ENCODE measurements at regions not wholly inside any gene's neighbourhood (a gene's known extent, or its start where the extent isn't known, plus 50 kb on each side); places are given as distances from the start of the nearest gene placed in this dataset.
A peak's percentile ranks its signal among the peaks of the same experiment; 100 is the strongest.

- in situ Hi-C loops (cut with HindIII; ENCODE audit: low sequenced_read_pairs) = no loop called here
- no peak overlapping the region for H3K4me3 ChIP-seq (ENCODE audit: low read depth, low read length)
- TF ChIP-seq CTCF (IDR thresholded peaks at IDR 0.05; ENCODE audit: low read depth, low read length, missing control alignments) = no peak
- no peak for DNase-seq (ENCODE audit: low read depth)
Measured at GRCh38 chr4:179437962-179438361, 1995.7 kb upstream of the AGA start.

- TF ChIP-seq CTCF (IDR thresholded peaks at IDR 0.05; ENCODE audit: low read depth, low read length, missing control alignments) = no peak
- DNase-seq (ENCODE audit: low read depth) = no peak
- in situ Hi-C loops (cut with HindIII; ENCODE audit: low sequenced_read_pairs) = no loop called here
- no peak overlapping the region for H3K4me3 ChIP-seq (ENCODE audit: low read depth, low read length)
Measured at GRCh38 chr4:179441596-179441995, 1999.4 kb upstream of the AGA start.

GRCh38 chr4:179447308-179447707 lies 2005.1 kb upstream of the AGA start:
- in situ Hi-C loops (cut with HindIII; ENCODE audit: low sequenced_read_pairs) = loop anchor here (5.0 kb wide), 1 partner anchor 65 kb away; no protein-coding TSS in a partner anchor
- peak; percentile 51 for DNase-seq (ENCODE audit: low read depth)
- TF ChIP-seq CTCF (IDR thresholded peaks at IDR 0.05; ENCODE audit: low read depth, low read length, missing control alignments) = no peak
- H3K4me3 ChIP-seq (ENCODE audit: low read depth, low read length) = no peak overlapping the region

- DNase-seq (ENCODE audit: low read depth) = peak; percentile 27
- in situ Hi-C loops (cut with HindIII; ENCODE audit: low sequenced_read_pairs) = no loop called here
Measured at GRCh38 chr4:179465131-179465797, 2023.0 kb upstream of the AGA start.

GRCh38 chr4:179467878-179468277 lies 2025.6 kb upstream of the AGA start:
- no peak for DNase-seq (ENCODE audit: low read depth)
- no peak for TF ChIP-seq CTCF (IDR thresholded peaks at IDR 0.05; ENCODE audit: low read depth, low read length, missing control alignments)
- in situ Hi-C loops (cut with HindIII; ENCODE audit: low sequenced_read_pairs) = no loop called here
- no peak overlapping the region for H3K4me3 ChIP-seq (ENCODE audit: low read depth, low read length)

More at GRCh38 chr4:179465131-179465797, 2023.0 kb upstream of the AGA start:
- H3K4me3 ChIP-seq (ENCODE audit: low read depth, low read length) = no peak overlapping the region
- TF ChIP-seq CTCF (IDR thresholded peaks at IDR 0.05; ENCODE audit: low read depth, low read length, missing control alignments) = no peak

- no peak overlapping the region for H3K4me3 ChIP-seq (ENCODE audit: low read depth, low read length)
- no peak for DNase-seq (ENCODE audit: low read depth)
- in situ Hi-C loops (cut with HindIII; ENCODE audit: low sequenced_read_pairs) = no loop called here
- no peak for TF ChIP-seq CTCF (IDR thresholded peaks at IDR 0.05; ENCODE audit: low read depth, low read length, missing control alignments)
Measured at GRCh38 chr4:179472164-179472563, 2029.9 kb upstream of the AGA start.

All from astrocyte of the cerebellum (primary cell).